AG04449 (cell line): ENCODE measurements at regions not wholly inside any gene's neighbourhood (a gene's known extent, or its start where the extent isn't known, plus 50 kb on each side); places are given as distances from the start of the nearest gene placed in this dataset.
"Not testable (repeated sequence)": the region's sequence is repeated elsewhere in the genome, so short reads cannot be mapped to it uniquely, and the experiment has no call there.

Source experiments
- CTCF ChIA-PET: fragments of 350-600 bp; formaldehyde crosslinking; extraction: SDS; loops from one replicate; lab custom pipeline; 2021; ENCODE audit warnings: antibody characterized with exemption; lab: Yijun Ruan, JAX
- POLR2A ChIA-PET: fragments of 400-600, 350-600 bp; formaldehyde crosslinking; extraction: SDS; loops from one replicate; lab custom pipeline; 2020; ENCODE audit warnings: antibody characterized with exemption, inconsistent platforms; lab: Yijun Ruan, JAX
- DNase-seq: peaks from one replicate; pipeline ENCODE4 v3.0.0-alpha.2; 2010; ENCODE audit warnings: low read depth, low spot score
- H3K4me3 ChIP-seq: 2 replicates; pipeline ENCODE4 v1.5.1; 2011; ENCODE audit warnings: low read depth, mild to moderate bottlenecking, control low read depth, low read length
- TF ChIP-seq, protein P1 (sequence below): IDR thresholded peaks from one replicate; pipeline ENCODE4 v1.5.1; 2011; ENCODE audit warnings: mild to moderate bottlenecking, moderate library complexity, low read length, control low read depth, inconsistent platforms; ENCODE audit not compliant: insufficient read depth; ENCODE audit errors: missing control alignments

DNA sequence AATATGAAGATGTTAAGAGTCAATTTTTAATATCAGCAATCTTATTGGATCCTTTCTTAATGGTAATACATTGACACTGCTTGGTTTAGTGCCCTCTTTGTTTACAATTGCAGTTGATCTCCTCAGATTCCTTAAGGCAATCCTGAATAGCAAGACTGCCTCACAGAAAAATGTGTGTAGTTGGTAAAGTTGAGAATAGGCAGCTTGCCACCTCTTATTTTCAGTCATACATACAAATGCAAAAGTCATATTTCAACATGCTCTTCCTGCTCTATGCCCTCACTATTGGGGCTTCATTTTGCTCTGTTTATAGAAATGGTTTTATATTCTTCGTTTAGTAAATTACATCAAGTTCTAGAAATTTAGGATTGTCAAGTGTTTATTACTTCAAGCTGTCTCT, 661.1 kb upstream of the ANKRD30A start:
- TF ChIP-seq, protein P1, sequence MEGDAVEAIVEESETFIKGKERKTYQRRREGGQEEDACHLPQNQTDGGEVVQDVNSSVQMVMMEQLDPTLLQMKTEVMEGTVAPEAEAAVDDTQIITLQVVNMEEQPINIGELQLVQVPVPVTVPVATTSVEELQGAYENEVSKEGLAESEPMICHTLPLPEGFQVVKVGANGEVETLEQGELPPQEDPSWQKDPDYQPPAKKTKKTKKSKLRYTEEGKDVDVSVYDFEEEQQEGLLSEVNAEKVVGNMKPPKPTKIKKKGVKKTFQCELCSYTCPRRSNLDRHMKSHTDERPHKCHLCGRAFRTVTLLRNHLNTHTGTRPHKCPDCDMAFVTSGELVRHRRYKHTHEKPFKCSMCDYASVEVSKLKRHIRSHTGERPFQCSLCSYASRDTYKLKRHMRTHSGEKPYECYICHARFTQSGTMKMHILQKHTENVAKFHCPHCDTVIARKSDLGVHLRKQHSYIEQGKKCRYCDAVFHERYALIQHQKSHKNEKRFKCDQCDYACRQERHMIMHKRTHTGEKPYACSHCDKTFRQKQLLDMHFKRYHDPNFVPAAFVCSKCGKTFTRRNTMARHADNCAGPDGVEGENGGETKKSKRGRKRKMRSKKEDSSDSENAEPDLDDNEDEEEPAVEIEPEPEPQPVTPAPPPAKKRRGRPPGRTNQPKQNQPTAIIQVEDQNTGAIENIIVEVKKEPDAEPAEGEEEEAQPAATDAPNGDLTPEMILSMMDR, result no peak
- ChIA-PET CTCF (interaction anchor here (1.3 kb wide), 1 partner anchor 10 kb away, joined by 3 read pairs; no protein-coding TSS in a partner anchor), POLR2A (no interaction called here)
- no peak for DNase-seq
- no peak overlapping the region for H3K4me3 ChIP-seq

DNA sequence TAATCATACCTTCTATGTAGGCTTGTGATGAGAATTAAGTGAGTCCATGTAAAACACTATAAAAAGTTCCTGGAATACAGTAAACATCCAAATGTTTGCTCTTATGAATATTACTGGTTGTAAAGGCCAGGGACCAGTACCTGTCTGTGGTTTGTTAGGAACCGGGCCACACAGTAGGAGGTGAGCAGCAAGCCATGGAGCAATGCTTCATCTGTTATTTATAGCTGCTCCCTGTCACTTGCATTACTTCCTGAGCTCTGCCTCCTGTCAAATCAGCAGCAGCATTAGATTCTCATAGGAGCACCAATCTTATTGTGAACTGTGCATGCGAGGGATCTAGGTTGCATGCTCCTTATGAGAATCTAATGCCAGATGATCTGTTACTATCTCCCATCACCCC, 662.0 kb upstream of the ANKRD30A start:
- ChIA-PET CTCF (interaction anchor here (1.3 kb wide), 1 partner anchor 9 kb away, joined by 3 read pairs; no protein-coding TSS in a partner anchor), POLR2A (no interaction called here)
- TF ChIP-seq, protein P1, result no peak
- H3K4me3 ChIP-seq, result no peak overlapping the region
- no peak for DNase-seq

DNA sequence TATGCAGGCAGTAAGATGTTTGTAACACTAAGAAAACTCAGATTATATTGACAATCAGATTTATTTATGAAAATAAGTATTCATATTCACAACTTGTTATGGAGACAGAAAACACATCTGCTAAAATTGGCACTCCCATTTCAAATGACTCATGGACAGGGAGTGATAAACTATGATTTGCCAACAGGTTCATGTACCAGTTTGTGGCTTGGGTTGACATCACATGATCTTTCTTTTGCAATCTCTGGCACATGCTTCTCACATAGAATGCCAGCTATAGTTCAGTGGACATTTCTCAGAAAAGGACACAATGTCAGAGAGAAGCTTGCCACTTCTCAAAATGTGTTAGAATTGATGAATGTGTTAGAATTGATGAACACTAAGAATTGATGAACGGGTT, 663.2 kb upstream of the ANKRD30A start:
- CTCF ChIA-PET, result interaction anchor here (1.4 kb wide), 1 partner anchor 10 kb away, joined by 3 read pairs; no protein-coding TSS in a partner anchor
- POLR2A ChIA-PET, result no interaction called here
- DNase-seq, result no peak
- TF ChIP-seq, protein P1, result no peak
- no peak overlapping the region for H3K4me3 ChIP-seq

DNA sequence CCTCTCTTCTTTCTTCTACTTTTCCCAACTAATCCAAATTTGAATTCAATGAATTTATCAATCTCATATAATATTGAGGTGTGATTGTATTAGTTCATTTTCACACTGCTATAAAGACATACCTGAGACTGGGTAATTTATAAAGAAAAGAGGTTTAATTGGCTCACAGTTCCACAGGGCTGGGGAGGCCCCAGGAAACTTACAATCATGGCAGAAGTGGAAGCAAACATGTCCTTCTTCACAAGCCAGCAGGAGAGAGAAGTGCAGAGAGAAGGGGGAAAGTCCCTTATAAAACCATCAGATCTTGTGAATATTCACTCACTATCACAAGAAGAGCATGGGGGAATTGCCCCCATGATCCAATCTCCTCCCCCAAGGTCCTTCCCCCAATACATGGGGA, 667.0 kb upstream of the ANKRD30A start:
- CTCF ChIA-PET, H3K4me3 ChIP-seq, POLR2A ChIA-PET, DNase-seq: not testable (repeated sequence)

DNA sequence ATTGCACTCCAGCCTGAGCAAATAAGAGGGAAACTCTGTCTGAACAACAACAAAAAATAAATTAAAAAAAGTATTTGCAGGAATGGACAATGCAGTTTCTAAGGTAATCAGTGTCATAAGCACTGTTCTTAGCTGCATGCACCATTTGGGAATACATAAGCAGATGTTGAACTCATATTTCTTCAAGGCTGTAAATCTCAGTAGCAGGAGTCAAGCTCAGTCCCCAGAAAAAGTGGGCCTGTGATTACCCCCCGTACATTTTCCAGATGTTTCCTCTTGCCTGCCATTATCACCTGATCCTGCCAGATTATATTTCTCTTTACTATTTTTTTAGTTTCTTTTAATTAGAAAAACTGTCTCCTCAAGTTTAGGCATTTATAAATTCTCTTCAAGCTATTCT, 667.6 kb upstream of the ANKRD30A start:
- TF ChIP-seq, protein P1, result no peak
- no peak overlapping the region for H3K4me3 ChIP-seq
- DNase-seq, result no peak
- POLR2A ChIA-PET, result no interaction called here
- CTCF ChIA-PET, result no interaction called here

DNA sequence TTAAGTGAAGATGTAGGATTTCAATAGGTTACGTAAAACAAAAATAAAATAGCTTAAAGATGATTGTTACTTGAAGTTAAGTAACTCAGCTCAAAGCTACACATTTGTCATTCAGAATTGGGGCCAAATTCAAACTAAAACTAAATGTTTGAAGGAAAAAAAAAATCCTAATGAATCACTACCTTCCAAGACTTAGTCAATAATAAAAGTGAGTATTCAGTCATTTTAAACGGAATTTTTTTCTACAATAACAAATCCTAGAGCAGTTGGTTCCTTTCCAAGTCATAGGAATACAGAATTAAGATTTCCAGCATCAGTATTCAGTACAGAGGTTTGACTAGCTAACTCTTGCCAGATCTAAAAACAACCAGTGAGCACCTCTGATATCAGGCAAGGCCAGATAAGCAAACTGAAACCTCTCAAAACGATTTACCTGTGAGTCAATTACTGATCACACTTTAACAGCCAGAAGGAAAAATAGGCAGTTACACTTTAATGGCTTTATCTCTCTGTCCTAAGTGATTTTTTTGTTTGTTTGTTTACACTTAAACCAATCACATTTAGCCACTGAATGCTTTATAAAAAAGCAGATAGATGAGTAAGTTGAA, 669.8 kb upstream of the ANKRD30A start:
- TF ChIP-seq, protein P1, result no peak
- DNase-seq, result no peak
- ChIA-PET POLR2A (no interaction called here), CTCF (interaction anchor here (0.7 kb wide), 1 partner anchor 826 kb away, joined by 3 read pairs; no protein-coding TSS in a partner anchor)
- H3K4me3 ChIP-seq, result no peak overlapping the region

DNA sequence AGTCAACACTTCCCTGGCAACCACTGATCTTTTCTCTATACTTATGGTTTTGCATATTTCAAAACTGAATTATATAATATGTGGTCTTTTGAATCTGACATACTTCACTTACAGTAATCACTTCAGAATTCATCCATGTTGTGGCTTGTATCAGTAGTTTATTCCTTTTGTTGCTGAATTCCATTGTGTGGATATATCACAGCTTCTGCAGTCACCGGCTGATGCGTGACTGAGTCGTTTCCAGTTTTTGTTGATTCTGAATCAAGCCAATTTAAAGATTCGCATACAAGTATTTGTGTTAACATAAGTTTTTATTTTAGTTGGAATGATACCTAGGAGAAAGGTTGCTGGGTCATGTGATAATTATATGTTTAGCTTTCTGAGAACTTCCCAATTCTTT, 672.5 kb upstream of the ANKRD30A start:
- DNase-seq, result no peak
- POLR2A ChIA-PET, result no interaction called here
- TF ChIP-seq, protein P1, result no peak
- no peak overlapping the region for H3K4me3 ChIP-seq
- CTCF ChIA-PET, result no interaction called here
